Renal cortex interstitium (tissue), 11 donors: ENCODE measurements at regions not wholly inside any gene's neighbourhood (a gene's known extent, or its start where the extent isn't known, plus 50 kb on each side); places are given as distances from the start of the nearest gene placed in this dataset.
"Not testable (repeated sequence)": the region's sequence is repeated elsewhere in the genome, so short reads cannot be mapped to it uniquely, and the experiment has no call there.

Experiments used
- DNase-seq, 11 donors: peaks; one replicate each; pipeline ENCODE4 v3.0.0-alpha.2; 2013; ENCODE audit warnings: low read depth in 9 of 11, low spot score in 4 of 11; ENCODE audit errors: extremely low read depth in 1 of 11

DNA sequence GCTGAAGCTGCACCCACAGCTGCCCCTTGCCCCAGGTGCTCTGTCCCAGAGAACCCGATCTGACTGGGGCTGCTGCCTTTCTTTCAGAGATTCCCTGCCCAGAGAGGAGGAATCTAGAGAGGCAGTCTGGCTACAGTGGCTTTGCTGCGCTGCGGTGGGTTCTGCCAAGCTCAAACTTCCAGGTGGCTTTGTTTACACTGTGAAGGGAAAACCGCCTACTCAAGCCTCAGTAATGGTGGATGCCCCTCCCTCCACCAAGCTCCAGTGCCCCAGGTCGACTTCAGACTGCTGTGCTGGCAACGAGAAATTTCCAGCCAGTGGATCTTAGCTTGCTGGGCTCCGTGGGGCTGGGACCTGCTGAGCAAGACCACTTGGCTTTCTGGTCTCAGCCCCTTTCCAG lies 130.4 kb upstream of the SLC35G4 start:
- DNase-seq: peak in 4 of 11 donors; percentile 2 to 9 (median 6)

DNA sequence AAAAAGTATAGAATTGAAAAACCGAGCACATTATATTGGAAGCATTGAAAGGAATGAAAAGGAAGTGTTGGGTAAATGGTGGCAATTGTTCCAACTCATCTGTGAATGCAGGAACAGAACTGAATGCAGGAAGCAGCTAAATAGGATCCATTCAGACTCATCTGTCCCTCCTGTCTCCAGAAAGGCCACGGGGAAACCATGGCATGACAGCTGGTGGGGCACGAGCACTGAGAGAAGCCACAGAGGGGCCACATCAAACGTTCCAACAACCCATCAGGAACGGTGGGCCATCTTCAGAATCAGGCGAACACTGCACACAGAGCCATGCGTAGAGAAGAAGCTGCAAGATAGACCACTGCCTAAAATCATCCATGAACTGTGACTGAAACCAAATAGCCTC lies 138.5 kb upstream of the SLC35G4 start:
- no peak for DNase-seq

DNA sequence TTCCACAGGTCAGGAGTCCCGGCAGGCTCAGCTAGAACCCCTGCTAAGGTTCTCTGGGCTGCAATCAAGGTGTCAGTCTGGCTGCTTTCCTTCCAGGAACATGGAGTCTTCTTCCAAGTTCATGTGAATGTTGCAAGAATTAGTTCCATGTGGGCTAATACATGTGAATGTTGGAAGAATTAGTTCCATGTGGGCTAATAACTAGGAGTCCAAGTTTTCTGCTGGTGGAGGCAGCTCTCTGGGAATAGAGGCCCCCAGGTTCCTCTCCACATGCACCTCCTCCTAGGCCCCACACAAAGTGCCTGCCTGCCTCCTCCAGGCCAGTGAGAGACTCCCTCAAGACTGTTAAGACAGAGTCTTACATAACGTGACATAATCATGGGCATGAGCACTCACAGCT lies 140.8 kb upstream of the SLC35G4 start:
- DNase-seq: no peak

DNA sequence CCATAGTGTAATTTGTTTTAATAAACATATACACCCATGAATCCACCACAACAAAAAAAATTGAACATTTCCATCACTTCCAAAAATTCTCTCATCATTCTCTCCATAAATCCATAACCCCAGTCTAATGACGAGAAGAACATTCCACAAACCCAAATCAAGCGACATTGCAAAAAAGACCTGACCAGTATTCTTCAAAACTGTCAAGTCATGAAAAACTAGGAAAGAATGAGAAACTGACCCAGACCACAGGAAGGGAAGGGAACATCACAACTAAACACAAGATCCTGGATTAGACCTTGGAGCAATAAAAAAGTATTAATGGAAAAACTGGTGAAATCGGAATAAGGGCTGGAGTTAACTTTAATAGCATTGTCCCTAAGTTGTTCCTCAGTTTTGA lies 141.3 kb upstream of the SLC35G4 start:
- DNase-seq: no peak

DNA sequence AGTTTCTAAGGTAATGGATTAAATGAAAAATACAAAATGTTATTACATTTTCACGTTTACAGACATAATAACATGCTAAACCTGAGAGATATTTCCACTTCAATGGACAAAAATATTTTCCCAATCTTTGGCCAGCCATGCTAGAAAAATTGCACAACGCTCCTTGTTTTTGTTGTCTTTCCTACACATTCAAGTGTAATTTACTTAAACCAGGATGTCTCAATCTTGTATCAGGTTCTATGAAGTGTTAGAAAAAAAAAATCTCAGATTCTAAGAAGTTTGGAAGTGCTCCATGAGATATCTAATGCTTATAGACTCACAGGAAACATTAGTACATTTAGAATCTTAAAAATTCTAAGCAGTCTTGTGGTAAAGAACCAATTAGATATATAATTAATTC lies 141.8 kb upstream of the SLC35G4 start:
- no peak for DNase-seq

DNA sequence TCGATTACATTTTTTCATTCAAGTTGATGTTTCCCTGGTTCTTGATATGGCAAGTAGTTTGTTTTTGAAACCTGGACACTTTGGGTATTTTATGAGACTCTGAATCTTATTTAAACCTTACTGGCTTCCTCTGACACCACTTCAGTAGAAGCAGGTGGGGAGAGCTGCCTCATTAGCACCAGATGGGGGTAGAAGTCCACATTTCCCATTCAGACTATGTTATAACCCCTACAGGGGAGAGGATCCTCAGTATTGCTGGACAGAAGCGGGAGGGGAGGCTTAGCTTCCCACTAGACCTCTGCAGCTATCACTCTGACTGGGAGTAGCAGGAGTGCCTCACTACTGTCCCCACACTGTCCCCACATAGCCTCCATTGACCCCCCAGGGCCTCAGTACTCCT lies 145.3 kb upstream of the SLC35G4 start:
- no peak for DNase-seq

DNA sequence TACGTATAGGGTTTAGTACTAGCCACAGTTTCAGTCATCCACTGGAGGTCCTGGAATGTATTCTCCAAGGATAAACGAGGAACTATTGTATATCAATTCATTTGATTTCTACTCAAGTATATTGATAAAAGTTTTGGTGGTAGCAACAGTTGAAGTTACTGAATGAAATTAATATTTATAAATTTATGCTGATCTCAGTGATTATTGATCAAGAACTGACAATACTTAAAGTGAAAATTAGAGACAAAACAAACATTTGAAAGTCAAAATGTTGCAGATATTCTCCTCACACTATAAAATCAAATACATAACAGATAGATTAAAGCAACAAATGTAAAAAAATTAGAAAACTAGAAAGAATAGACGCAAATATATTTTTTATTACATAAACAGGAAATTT lies 150.9 kb upstream of the SLC35G4 start:
- no peak for DNase-seq

DNA sequence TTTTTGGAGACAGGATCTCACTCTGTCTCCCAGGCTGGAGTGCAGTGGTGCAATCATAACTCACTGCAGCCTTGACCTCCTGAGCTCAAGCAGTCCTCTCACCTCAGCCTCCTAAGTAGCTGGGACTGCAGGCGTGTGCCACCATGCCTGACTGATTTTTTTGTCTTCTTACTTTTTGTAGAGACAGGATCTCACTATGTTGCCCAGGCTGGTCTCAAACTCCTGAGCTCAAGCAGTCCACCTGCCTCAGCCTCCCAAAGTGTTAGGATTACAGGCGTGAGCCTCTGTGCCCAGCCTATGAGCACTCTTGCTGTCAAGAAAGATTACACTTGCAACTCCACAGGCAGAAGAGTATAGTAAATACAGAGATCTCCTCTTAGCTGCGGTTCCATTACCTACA lies 151.5 kb upstream of the SLC35G4 start:
- not testable (repeated sequence) for DNase-seq

DNA sequence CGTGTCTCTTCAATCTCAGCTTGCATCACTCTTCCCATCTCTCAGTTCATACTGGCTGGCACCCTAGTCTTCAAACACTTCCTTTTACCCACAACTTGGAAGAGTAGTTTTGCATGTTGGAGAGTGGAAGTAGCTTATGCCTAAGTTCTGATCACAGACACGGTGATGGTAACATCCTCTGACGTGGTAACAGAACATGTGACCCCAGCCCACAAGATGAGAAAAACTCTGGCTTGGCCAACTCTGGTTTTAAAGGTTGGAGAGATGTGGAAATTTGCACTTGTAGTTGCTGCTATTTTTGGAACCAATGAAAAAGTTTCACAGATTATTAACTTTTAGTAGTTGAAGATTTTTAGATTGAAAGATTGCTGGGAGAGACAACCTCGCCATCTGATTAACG lies 155.4 kb upstream of the SLC35G4 start:
- DNase-seq: no peak

DNA sequence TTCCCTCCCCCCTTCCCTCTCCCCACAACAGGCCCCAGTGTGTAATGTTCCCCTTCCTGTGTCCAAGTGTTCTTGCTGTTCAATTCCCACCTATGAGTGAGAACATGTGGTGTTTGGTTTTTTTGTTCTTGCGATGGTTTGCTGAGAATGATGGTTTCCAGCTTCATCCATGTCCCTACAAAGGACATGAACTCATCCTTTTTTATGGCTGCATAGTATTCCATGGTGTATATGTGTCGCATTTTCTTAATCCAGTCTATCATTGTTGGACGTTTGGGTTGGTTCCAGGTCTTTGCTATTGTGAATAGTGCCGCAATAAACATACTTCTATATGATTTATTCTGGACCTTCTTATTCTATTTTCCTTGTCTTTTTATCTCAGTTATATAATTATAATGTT lies 165.2 kb upstream of the SLC35G4 start:
- DNase-seq: not testable (repeated sequence)

DNA sequence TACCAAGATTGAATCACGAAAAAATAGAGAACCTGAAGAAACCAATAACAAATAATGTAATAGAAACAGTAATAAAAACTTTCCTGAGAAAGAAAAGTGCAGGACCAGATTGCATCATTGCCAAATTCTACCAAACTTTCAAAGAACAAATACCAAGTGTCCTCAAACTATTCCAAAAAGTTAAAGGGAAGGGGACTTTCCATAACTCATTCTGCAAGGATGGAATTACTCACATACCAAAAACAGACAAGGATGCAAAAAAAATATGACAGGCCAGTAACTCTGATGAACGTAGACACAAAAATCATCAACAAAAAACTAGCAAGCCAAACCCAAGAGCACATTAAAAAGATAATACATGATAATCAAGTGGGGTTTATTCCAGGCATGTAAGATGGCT lies 172.3 kb upstream of the SLC35G4 start:
- DNase-seq: no peak

DNA sequence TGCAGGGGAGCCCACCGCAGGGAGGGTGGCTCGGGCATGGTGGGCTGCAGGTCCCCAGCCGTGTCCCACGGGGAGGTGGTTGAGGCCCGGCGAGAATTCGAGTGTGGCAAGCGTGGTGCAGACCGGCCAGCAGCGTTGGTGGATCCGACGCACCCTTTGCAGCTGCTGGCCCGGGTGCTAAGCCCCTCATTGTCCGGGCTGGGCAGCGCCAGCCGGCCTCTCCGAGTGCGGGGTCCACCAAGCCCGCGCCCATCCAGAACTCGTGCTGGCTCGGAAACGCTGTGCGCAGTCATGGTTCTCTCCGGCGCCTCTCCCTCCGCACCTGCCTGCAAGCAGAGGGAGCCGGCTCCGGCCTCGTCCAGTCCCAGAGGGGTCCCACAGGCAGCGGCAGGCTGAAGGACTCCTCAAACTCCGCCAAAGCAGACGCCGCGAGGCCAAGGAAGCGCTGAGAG lies 177.0 kb upstream of the SLC35G4 start:
- no peak for DNase-seq

DNA sequence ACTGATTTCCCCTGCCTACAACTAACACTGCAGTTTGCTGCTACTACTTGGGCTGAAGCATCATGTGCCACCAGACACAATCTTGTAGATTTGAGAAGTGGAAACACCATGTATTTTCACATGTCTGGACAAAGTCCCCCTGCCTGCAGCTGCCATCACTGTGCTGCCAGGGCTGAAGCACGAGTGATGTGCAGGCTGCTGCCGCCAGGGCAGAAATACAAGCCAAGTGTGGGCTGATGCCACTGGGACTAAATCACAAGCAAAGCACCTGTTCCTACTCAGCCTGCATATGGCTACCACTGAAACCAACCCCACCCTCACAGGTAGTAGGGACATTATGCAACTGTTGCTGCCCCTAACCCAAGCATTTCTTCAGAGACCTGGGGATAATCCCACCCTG lies 179.5 kb upstream of the SLC35G4 start:
- no peak for DNase-seq

DNA sequence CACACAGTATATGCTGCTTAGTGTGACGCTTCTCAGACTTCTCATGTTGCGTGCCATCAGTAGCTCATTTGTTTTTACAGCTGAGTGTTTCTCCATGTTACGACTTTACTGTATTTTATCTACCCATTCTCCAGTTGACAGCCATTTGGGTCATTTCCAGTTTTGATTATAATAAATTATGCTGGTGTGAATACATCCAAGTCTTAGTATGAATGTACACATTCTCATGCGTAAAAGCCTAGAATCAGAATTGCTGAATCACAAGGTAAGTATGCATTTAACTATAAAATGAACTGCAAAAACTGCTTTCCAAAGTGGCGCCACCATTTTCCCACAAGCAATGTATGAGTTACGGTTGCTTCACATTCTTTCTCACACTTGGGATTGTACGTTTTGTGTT lies 184.2 kb upstream of the SLC35G4 start:
- DNase-seq: peak in 3 of 11 donors; percentile 9 to 19 (median 9)

DNA sequence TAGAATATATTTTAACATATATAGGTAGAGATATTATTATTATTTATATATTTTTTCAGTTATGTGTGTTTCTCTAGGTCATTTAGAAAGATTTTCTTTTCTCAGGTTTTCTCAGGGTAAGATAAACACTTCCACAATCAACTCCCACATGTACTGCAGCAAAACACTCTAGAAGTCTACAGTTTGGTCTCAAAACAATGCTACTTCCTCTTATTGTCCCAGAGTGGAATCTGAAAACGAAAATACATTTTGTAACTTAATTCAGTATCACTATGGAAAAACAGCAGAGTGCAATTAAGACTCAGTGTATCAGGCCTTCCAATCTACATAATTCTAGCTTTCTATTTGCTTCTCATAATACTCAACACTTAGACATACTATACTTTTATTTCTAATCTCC lies 190.1 kb upstream of the SLC35G4 start:
- DNase-seq: no peak

DNA sequence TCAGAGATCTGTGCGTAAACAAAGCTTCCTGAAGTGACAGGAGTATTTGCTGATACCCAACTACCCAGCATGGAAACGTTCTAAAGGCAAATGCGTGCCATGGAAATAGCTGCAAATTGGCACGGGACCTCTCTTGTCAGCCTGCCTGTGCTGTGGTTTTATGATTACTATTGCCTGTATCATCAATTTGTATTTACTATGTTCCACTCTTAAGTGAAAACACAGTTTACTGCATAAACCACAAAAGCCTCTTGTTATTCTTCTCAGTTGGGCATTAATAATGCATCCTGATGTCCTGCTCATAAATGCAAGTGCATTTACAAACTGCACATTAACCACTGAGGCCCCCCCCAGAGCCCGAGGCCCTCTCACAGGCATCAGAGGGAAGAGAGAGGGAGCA lies 196.6 kb upstream of the SLC35G4 start:
- DNase-seq: no peak

DNA sequence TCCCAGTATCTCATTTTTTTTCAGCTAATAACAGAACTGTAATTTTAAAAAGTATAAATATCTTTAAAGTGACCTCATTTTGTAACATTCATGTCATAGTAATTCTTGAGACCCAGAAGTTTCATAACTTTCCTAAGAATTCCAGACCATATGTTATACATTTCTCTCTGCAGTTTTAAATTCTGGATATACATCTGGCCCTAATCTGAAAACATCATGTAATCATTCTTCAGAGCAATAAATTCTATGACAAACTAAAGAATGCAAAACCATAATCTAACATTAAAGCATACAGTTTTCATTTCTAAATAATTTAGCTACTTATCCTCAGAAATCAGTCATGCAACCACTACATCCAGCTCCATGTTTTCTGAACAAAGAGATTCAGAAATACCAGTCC lies 198.3 kb upstream of the SLC35G4 start:
- peak in 1 of 11 donors; percentile 27 for DNase-seq

DNA sequence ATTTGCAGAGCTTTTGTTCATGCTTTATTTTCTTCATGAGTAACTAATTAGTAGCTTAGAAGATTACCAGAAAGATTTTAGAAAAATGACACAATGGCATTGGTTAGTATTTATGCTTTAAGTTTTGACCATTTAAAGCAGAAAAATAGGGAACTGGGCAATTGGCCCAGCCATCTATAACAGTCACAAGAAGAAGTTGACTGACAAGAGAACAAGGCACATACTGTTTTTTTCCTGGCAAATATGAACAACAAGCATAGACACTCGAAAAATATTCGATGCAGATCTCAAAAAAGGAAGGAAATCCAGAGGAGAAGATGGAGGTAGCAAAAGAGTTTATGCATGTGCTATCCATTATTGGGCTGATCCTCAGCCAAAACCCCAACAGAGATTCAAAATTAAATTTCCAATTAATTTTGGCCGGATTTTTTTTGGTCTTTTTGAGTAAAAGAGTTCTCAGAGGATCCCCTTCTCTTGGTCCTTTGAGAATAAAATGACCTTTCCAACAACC lies 200.8 kb upstream of the SLC35G4 start:
- no peak for DNase-seq

DNA sequence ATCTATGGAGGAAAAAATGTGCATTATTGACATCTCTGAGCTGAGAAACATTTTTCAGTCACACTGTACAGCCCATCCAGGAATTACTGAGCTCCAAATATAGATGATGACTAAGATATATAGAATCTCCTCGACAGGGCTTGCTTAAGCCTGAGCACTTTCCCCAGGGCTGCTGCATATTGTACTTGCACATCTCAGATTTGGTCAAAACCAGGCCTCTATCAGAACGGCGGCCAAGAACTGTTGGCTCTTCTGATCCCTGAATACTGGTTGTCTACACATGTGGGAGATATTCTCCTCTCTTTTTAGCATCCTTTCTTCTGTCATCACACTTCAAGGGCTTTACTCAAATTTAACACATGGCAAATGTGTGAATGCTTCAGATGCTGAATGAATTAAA lies 201.5 kb upstream of the SLC35G4 start:
- DNase-seq: no peak

DNA sequence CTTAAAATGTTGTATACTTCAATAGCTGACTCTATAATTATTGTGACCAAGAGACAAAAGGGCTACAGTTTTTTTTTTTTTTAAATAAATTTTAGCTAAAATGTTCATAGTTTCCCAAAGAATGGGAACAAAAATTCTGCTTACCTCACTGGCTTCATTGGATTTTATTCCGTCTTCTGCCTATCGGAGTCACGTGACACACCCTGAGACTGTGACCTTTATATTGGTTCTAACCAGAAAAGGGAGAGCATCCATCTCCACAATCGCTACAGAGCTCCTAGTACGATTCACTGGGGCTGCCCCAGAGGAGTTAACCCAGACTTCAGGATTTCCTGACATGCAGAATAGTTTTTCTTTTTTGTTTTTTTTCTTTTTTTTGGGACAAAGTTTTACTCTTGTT lies 203.6 kb upstream of the SLC35G4 start:
- no peak for DNase-seq

DNA sequence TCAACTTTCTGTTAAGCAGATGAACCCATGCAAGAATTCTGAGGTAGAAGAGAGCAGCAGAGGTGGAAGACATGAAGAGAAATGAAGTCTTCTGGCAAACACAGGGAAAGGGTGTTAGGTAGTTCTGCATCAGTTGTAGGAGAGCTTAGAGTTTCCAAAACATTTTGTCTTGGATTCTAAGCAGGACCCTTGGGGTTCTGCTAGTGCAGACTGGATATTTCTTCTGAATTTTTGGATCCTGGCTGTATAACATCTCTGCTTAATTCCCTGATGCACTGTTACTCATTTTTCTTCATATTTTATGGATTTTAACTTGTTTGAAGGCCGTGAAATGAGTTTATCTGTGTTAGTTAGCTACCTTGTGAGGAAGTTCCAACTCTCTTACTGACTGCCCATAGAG lies 208.7 kb upstream of the SLC35G4 start:
- DNase-seq: no peak

DNA sequence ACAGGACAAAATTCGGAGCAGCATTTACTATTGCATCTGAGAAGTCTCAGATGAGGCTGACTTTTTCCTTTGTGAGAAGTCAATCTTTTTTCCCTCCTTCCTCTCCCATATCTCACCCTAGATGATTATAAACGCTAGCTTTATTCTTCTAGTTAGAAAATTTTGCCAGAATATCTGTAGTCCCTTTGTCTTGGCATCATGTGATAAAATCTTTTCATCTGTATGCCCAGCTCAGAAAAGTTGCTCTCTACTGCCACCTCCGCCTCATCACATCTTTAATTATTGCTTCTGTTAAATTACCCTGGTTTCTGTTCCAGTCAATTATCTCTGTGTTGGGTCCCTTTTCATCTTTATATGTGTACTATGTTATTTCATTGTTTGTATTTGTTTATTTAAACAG lies 210.8 kb upstream of the SLC35G4 start:
- no peak for DNase-seq
